Tibial nerve (tissue), 4 donors: ENCODE measurements at regions not wholly inside any gene's neighbourhood (a gene's known extent, or its start where the extent isn't known, plus 50 kb on each side); places are given as distances from the start of the nearest gene placed in this dataset.
"Not testable (repeated sequence)": the region's sequence is repeated elsewhere in the genome, so short reads cannot be mapped to it uniquely, and the experiment has no call there.

Experiments
- DNase-seq, 2 donors: peaks; one replicate each; pipeline ENCODE4 v3.0.0-alpha.2; 2019; ENCODE audit warnings: low spot score in 2 of 2
- H3K27ac ChIP-seq, 4 donors: fragments of 200-600 bp; sonication (generic) in 3 of 4; one replicate each; pipeline ENCODE4 v1.5.1; 2017 to 2019; ENCODE audit warnings: mild to moderate bottlenecking in 1 of 4
- H3K27me3 ChIP-seq, 2 donors: fragments of 200-600 bp; sonication (generic) in 1 of 2; one replicate each; pipeline versions ENCODE4 v1.5.1 to v1.6.0; 2017 to 2019
- H3K36me3 ChIP-seq, 3 donors: fragments of 200-600 bp; sonication (generic); one replicate each; pipeline ENCODE4 v1.5.1; 2018 to 2019
- H3K4me1 ChIP-seq, 4 donors: fragments of 200-600 bp; sonication (generic) in 3 of 4; one replicate each; pipeline ENCODE4 v1.5.1; 2017 to 2019
- H3K4me3 ChIP-seq, 4 donors: fragments of 200-600 bp; sonication (generic) in 3 of 4; one replicate each; pipeline ENCODE4 v1.5.1; 2017 to 2019; ENCODE audit warnings: mild to moderate bottlenecking in 1 of 4, moderate library complexity in 1 of 4
- H3K9me3 ChIP-seq, 4 donors: fragments of 200-600 bp; sonication (generic) in 3 of 4; one replicate each; pipeline ENCODE4 v1.5.1; 2017 to 2019
- EP300 ChIP-seq, 2 donors: sonication (generic); formaldehyde crosslinking; IDR thresholded peaks; one replicate each; pipeline ENCODE4 v1.6.1; 2017; ENCODE audit warnings: antibody characterized with exemption in 2 of 2, mild to moderate bottlenecking in 1 of 2
- POLR2A ChIP-seq, 2 donors: fragments of 450-650 bp; IDR thresholded peaks; one replicate each; pipeline ENCODE4 v1.6.1; 2017; ENCODE audit warnings: antibody characterized with exemption in 2 of 2, mild to moderate bottlenecking in 2 of 2, moderate library complexity in 2 of 2
- WGBS, 2 donors: methylation state at CpG; one replicate each; pipeline ENCODE4 v1.1.5; 2018; 5-methylcytosine and 5-hydroxymethylcytosine counted together
- TF ChIP-seq, protein P1 (sequence below), 5 experiments: fragments of 200-600 bp in 3 of 5; fragments of 450-650 bp in 2 of 5; sonication (generic) in 3 of 5; IDR thresholded peaks; one replicate each; pipeline ENCODE4 v1.5.1; 2016 to 2019; ENCODE audit warnings: antibody characterized with exemption in 5 of 5, mild to moderate bottlenecking in 3 of 5, moderate library complexity in 2 of 5

DNA sequence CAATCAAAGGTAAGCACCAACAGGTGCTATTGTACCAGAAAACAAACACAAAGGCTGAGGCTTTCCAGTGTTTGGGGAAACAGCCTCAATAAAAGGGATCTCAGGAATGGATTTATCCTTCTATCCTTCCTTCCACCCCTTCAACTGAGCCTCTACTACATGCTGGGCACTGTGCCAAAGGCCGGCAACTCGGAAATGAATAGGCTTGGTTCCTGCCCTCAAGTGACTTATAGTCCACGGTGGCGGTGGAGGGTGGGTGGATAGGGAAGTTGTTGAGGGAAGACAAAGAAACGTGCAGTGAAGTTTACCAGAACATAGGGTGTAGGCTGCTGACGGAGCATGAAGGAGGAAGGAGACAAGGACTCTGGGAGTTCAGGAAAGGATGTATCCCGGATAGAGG is 73.4 kb upstream of the TAB2 start:
- Histone ChIP-seq H3K4me3 (no peak overlapping the region), H3K27ac (no peak overlapping the region), H3K27me3 (no peaks in the 10 kb centered on the region), H3K4me1 (no peaks in the 10 kb centered on the region), H3K36me3 (no peaks in the 10 kb centered on the region), H3K9me3 (peaks cover 0 to 12% (median 0%) of the 10 kb centered on the region in 4 donors)
- no peak for DNase-seq
- TF ChIP-seq POLR2A (IDR thresholded peaks at IDR 0.05), result no peak
- no peak for TF ChIP-seq EP300 (IDR thresholded peaks at IDR 0.05)
- TF ChIP-seq, protein P1, sequence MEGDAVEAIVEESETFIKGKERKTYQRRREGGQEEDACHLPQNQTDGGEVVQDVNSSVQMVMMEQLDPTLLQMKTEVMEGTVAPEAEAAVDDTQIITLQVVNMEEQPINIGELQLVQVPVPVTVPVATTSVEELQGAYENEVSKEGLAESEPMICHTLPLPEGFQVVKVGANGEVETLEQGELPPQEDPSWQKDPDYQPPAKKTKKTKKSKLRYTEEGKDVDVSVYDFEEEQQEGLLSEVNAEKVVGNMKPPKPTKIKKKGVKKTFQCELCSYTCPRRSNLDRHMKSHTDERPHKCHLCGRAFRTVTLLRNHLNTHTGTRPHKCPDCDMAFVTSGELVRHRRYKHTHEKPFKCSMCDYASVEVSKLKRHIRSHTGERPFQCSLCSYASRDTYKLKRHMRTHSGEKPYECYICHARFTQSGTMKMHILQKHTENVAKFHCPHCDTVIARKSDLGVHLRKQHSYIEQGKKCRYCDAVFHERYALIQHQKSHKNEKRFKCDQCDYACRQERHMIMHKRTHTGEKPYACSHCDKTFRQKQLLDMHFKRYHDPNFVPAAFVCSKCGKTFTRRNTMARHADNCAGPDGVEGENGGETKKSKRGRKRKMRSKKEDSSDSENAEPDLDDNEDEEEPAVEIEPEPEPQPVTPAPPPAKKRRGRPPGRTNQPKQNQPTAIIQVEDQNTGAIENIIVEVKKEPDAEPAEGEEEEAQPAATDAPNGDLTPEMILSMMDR (IDR thresholded peaks at IDR 0.05), result no peak
- WGBS, 2 donors, result 65 to 72% methylated on average over 7 of the region's 7 CpGs

DNA sequence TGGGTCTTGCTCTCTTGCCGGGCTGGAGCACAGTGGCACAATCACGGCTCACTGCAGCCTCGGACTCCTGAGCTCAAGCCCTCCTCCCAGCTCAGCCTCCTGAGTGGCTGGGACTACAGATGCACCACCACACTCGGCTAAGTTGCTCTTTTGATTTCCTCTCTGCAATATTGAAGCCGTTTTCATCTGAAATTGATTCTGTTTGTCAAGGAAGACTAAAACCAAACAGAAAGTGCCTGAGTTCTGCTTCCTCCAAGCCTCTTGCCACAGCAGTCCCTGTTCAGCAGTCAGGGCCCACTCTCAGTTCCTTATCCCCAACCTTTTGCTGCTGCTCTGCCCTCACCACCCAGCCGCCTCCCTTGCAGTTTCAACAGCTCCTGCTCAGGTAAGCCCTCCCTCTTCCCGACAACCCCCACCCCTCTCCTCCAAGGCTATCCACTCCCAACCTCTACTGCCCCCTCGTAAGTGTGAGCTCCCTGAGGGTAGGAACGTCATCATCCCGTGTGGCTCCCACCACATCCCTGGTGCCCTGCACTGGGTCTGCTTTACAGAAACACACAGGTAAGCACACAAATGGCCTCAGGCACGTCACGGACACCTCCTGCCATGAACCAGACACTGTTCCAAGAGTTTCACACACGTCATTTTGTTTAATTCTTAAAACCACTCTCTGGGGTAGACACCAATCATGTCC is 70.7 kb upstream of the TAB2 start:
- no peak for DNase-seq
- no peaks in the 10 kb centered on the region for H3K36me3 ChIP-seq
- H3K27ac ChIP-seq, result peak overlapping the region in 2 of 4 donors; percentile 7 to 48
- H3K9me3 ChIP-seq, result no peaks in the 10 kb centered on the region
- H3K4me1 ChIP-seq, result no peaks in the 10 kb centered on the region
- 80 to 88% methylated on average over 13 of the region's 13 CpGs for WGBS, 2 donors
- H3K27me3 ChIP-seq, result no peaks in the 10 kb centered on the region
- TF ChIP-seq POLR2A (IDR thresholded peaks at IDR 0.05) (no peak), EP300 (IDR thresholded peaks at IDR 0.05) (no peak)
- TF ChIP-seq, protein P1 (IDR thresholded peaks at IDR 0.05), result no peak
- H3K4me3 ChIP-seq, result peak overlapping the region in 1 of 4 donors; percentile 16

DNA sequence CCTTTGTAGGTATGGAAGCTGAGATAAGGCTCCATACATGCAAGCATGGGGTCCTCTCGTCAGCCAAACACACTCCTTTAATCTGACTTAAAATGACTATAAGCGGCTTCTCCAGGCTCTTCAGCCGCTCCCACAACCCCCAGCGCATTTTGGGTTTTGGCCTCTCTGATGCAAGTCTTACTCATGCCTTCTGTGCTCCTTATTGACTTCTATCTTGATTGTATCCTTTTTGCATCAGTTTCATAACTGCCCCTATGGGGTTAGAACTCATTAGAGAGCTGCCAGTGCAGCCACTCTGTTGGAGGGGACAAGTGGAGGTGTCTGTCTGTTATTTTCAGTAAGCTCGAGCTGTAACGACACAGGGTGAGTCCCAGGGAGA is 70.1 kb upstream of the TAB2 start:
- no peaks in the 10 kb centered on the region for H3K4me1 ChIP-seq
- DNase-seq, result no peak
- no peak overlapping the region for H3K27ac ChIP-seq
- TF ChIP-seq, protein P1 (IDR thresholded peaks at IDR 0.05), result no peak
- TF ChIP-seq POLR2A (IDR thresholded peaks at IDR 0.05) (no peak), EP300 (IDR thresholded peaks at IDR 0.05) (no peak)
- no peak overlapping the region for H3K4me3 ChIP-seq
- no peaks in the 10 kb centered on the region for H3K36me3 ChIP-seq
- H3K9me3 ChIP-seq, result no peaks in the 10 kb centered on the region
- H3K27me3 ChIP-seq, result no peaks in the 10 kb centered on the region
- WGBS, 2 donors, result 91 to 93% methylated on average over 6 of the region's 6 CpGs

DNA sequence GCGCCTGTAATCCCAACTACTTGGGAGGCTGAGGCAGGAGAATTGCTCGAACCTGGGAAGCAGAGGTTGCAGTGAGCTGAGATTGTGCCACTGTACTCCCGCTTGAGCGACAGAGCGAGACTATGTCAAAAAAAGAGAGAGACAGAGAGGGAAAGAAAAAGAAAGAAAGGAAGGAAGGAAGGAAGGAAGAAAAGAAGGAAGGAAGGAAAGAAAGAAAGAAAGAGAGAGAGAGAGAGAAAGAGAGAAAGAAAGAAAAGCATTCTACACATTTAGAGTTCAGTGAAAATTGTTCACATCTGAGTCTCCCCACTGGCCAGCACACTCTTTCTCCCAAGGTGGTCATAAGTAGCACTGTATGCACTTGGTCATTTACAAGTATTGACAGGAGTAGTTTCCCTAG is 69.2 kb upstream of the TAB2 start:
- not testable (repeated sequence) for H3K27me3 ChIP-seq, DNase-seq, H3K36me3 ChIP-seq, H3K4me1 ChIP-seq, H3K9me3 ChIP-seq, H3K4me3 ChIP-seq, H3K27ac ChIP-seq
- 97 to 98% methylated on average over 5 of the region's 5 CpGs for WGBS, 2 donors

DNA sequence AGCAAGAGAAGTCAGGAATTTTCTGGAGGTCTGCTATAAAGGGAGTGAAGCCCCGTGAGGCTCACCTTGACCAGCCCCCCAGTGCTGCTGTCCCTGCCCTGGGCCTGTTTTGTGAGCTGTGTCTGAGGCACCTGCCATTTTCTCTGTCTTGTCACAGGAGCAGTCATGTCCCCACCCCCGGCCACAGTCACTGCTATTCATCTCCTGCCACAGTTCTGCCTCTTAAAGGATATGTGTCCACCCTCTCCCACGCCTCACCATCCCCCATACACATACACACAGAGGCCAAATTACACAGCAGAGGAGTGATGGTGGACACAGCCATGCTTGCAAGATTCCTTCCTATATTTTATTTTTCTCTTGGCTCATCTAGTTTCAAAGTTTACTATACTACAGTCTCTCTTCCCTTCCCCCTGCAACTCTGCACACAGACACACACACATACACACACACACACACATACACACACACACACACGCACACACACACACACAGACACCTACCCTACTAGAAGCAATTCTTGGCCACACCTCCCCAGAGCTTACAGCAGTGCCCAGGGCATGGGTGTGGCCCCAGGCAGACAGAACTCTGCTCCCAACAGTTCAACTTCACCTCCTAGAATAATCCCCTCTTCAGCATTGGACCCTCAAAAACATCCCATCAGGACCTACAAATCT is 68.7 kb upstream of the TAB2 start:
- no peak overlapping the region for H3K4me3 ChIP-seq
- no peak for DNase-seq
- no peak for TF ChIP-seq POLR2A (IDR thresholded peaks at IDR 0.05)
- TF ChIP-seq EP300 (IDR thresholded peaks at IDR 0.05), result no peak
- TF ChIP-seq, protein P1 (IDR thresholded peaks at IDR 0.05), result no peak
- WGBS, 2 donors, result 61 to 63% methylated on average over 4 of the region's 4 CpGs
- H3K27ac ChIP-seq, result no peak overlapping the region
- H3K9me3 ChIP-seq, result no peaks in the 10 kb centered on the region
- H3K4me1 ChIP-seq, result no peaks in the 10 kb centered on the region
- no peaks in the 10 kb centered on the region for H3K27me3 ChIP-seq
- no peaks in the 10 kb centered on the region for H3K36me3 ChIP-seq
